AG09309 (cell line): ENCODE measurements at regions not wholly inside any gene's neighbourhood (a gene's known extent, or its start where the extent isn't known, plus 50 kb on each side); places are given as distances from the start of the nearest gene placed in this dataset.

Experiments used
- DNase-seq: peaks from one replicate; pipeline ENCODE4 v3.0.0-alpha.2; 2010; ENCODE audit warnings: low read depth
- H3K4me3 ChIP-seq: 2 replicates; pipeline ENCODE4 v1.5.1; 2011; ENCODE audit warnings: mild to moderate bottlenecking, low read depth, low read length, moderate library complexity; ENCODE audit not compliant: control insufficient read depth
- CTCF ChIP-seq: IDR thresholded peaks from 2 replicates; pipeline ENCODE4 v1.5.1; 2011; ENCODE audit warnings: mild to moderate bottlenecking, low read depth, low read length, inconsistent platforms; ENCODE audit not compliant: insufficient read depth, control insufficient read depth; ENCODE audit errors: missing control alignments

GRCh38 chr6:156599978-156600590 lies 177.1 kb upstream of the ARID1B start:
- DNase-seq, result no peak
- TF ChIP-seq CTCF, result no peak
- H3K4me3 ChIP-seq, result no peak overlapping the region

GRCh38 chr6:156599366-156599765 lies 177.8 kb upstream of the ARID1B start:
- no peak for TF ChIP-seq CTCF
- H3K4me3 ChIP-seq, result no peak overlapping the region
- DNase-seq, result no peak

GRCh38 chr6:156598855-156599180 lies 178.4 kb upstream of the ARID1B start:
- TF ChIP-seq CTCF, result no peak
- DNase-seq, result no peak
- no peak overlapping the region for H3K4me3 ChIP-seq

GRCh38 chr6:156598071-156598854 lies 178.9 kb upstream of the ARID1B start:
- no peak overlapping the region for H3K4me3 ChIP-seq
- TF ChIP-seq CTCF, result no peak
- no peak for DNase-seq

GRCh38 chr6:156597095-156597494 lies 180.1 kb upstream of the ARID1B start:
- DNase-seq, result no peak
- TF ChIP-seq CTCF, result no peak
- no peak overlapping the region for H3K4me3 ChIP-seq

- no peak for TF ChIP-seq CTCF
- H3K4me3 ChIP-seq, result no peak overlapping the region
- DNase-seq, result no peak
These were observed 181.7 kb upstream of the ARID1B start for GRCh38 chr6:156595476-156595875.

GRCh38 chr6:156593893-156594292 lies 183.3 kb upstream of the ARID1B start:
- no peak for DNase-seq
- TF ChIP-seq CTCF, result no peak
- no peak overlapping the region for H3K4me3 ChIP-seq
